WTC11 (cell line): ENCODE measurements at regions not wholly inside any gene's neighbourhood (a gene's known extent, or its start where the extent isn't known, plus 50 kb on each side); places are given as distances from the start of the nearest gene placed in this dataset.

Experiments used
- ATAC-seq: fragments of 200-7000 bp; cut with Tn5 transposase; 2 replicates; pipeline ENCODE4 v1.10.0; 2021; ENCODE audit warnings: mild to moderate bottlenecking, moderate library complexity
- CTCF ChIA-PET: fragments of 300-600 bp; sonication (Branson Sonifier 250); formaldehyde crosslinking; loops from one replicate; lab custom pipeline; 2021; ENCODE audit warnings: antibody characterized with exemption; lab: Charles Lee
- POLR2A ChIA-PET: fragments of 350-600 bp; sonication (Branson Sonifier 250); formaldehyde crosslinking; loops from one replicate; lab custom pipeline; 2021; ENCODE audit warnings: antibody characterized with exemption; lab: Charles Lee
- DNase-seq: peaks from one replicate; pipeline ENCODE4 v3.0.0; 2021; ENCODE audit warnings: low spot score
- H3K27ac Mint-ChIP-seq: 2 replicates; pipeline ENCODE4 v1.8.0; 2021; ENCODE audit warnings: mixed read lengths
- H3K27me3 Mint-ChIP-seq: 2 replicates; pipeline ENCODE4 v1.8.0; 2021; ENCODE audit warnings: low read depth, mild to moderate bottlenecking, moderate library complexity, mixed read lengths
- H3K36me3 Mint-ChIP-seq: 2 replicates; pipeline ENCODE4 v1.8.0; 2021; ENCODE audit warnings: mixed read lengths
- H3K4me1 Mint-ChIP-seq: 2 replicates; pipeline ENCODE4 v1.8.0; 2022; ENCODE audit warnings: mixed read lengths
- H3K4me3 Mint-ChIP-seq: 2 replicates; pipeline ENCODE4 v1.8.0; 2021; ENCODE audit warnings: mild to moderate bottlenecking, moderate library complexity, mixed read lengths
- H3K9me3 Mint-ChIP-seq: 2 replicates; pipeline ENCODE4 v1.8.0; 2021; ENCODE audit warnings: mixed read lengths
- ATF2 ChIP-seq: sonication (generic); formaldehyde crosslinking; IDR thresholded peaks from 2 replicates; pipeline ENCODE4 v1.8.1; 2022; ENCODE audit warnings: low read depth, missing genetic modification reagents, borderline replicate concordance
- ELF4 ChIP-seq: sonication (generic); formaldehyde crosslinking; IDR thresholded peaks from 2 replicates; pipeline ENCODE4 v1.8.1; 2022; ENCODE audit warnings: low read depth, mild to moderate bottlenecking, moderate library complexity, missing genetic modification reagents
- ERG ChIP-seq: fragments of 250-450 bp; sonication (Bioruptor Pico); IDR thresholded peaks from 2 replicates; pipeline ENCODE4 v1.8.0; 2021; ENCODE audit warnings: mild to moderate bottlenecking
- FOXP4 ChIP-seq: sonication (generic); formaldehyde crosslinking; IDR thresholded peaks from 2 replicates; pipeline ENCODE4 v1.8.0; 2022; ENCODE audit warnings: mild to moderate bottlenecking, missing genetic modification reagents
- HMGA2 ChIP-seq: fragments of 250-450 bp; sonication (Bioruptor Pico); IDR thresholded peaks from 2 replicates; pipeline ENCODE4 v1.4.0; 2021; ENCODE audit warnings: mild to moderate bottlenecking, moderate library complexity
- HMGXB4 ChIP-seq: sonication (generic); formaldehyde crosslinking; IDR thresholded peaks from 2 replicates; pipeline ENCODE4 v1.8.1; 2023; ENCODE audit warnings: mild to moderate bottlenecking, moderate library complexity, missing genetic modification reagents
- IRF2 ChIP-seq: sonication (generic); formaldehyde crosslinking; IDR thresholded peaks from 2 replicates; pipeline ENCODE4 v1.8.0; 2022; ENCODE audit warnings: low read depth, missing genetic modification reagents, borderline replicate concordance
- JUN ChIP-seq: sonication (generic); formaldehyde crosslinking; IDR thresholded peaks from 2 replicates; pipeline ENCODE4 v1.8.0; 2023; ENCODE audit warnings: mild to moderate bottlenecking, missing genetic modification reagents
- MAX ChIP-seq: sonication (generic); formaldehyde crosslinking; IDR thresholded peaks from 2 replicates; pipeline ENCODE4 v1.8.0; 2022; ENCODE audit warnings: mild to moderate bottlenecking, missing genetic modification reagents
- NFE2L1 ChIP-seq: sonication (generic); formaldehyde crosslinking; IDR thresholded peaks from 2 replicates; pipeline ENCODE4 v1.8.1; 2023; ENCODE audit warnings: missing genetic modification reagents
- NR3C1 ChIP-seq: sonication (generic); formaldehyde crosslinking; conservative IDR thresholded peaks from 2 replicates; pipeline ENCODE4 v1.8.1; 2023; ENCODE audit warnings: low read depth, mild to moderate bottlenecking, missing genetic modification reagents
- SP1 ChIP-seq: sonication (generic); formaldehyde crosslinking; conservative IDR thresholded peaks from 2 replicates; pipeline ENCODE4 v1.8.1; 2022; ENCODE audit warnings: missing genetic modification reagents
- USF1 ChIP-seq: sonication (generic); formaldehyde crosslinking; IDR thresholded peaks from 2 replicates; pipeline ENCODE4 v1.8.0; 2022; ENCODE audit warnings: mild to moderate bottlenecking, missing genetic modification reagents
- ZNF219 ChIP-seq: sonication (generic); formaldehyde crosslinking; IDR thresholded peaks from 2 replicates; pipeline ENCODE4 v1.8.0; 2023; ENCODE audit warnings: missing genetic modification reagents, mild to moderate bottlenecking, borderline replicate concordance

GRCh38 chr7:16098058-16098457, 323.3 kb downstream of the CRPPA start (continued):
- TF ChIP-seq ERG (CRISPR knock-in tag) = no peak
- no peak for TF ChIP-seq ZNF219
- no peak for TF ChIP-seq JUN (CRISPR knock-in tag)
- TF ChIP-seq SP1 (CRISPR knock-in tag) = no peak
- TF ChIP-seq ELF4 (CRISPR knock-in tag) = no peak
- no peak for TF ChIP-seq MAX (CRISPR knock-in tag)
- no peak for TF ChIP-seq HMGA2 (CRISPR knock-in tag)
- TF ChIP-seq, all 79 proteins: peak for 0

GRCh38 chr7:16095171-16095950, 326.0 kb downstream of the CRPPA start:
- H3K4me3 Mint-ChIP-seq = no peak overlapping the region
- DNase-seq (no peak), ATAC-seq (no peak)
- CTCF ChIA-PET = interaction anchor here (0.5 to 1.7 kb wide), 5 partner anchors 11 to 492 kb away, joined by 3 to 6 read pairs (median 3); no protein-coding TSS in a partner anchor
- POLR2A ChIA-PET = no interaction called here
- no peak overlapping the region for H3K27ac Mint-ChIP-seq
- no peaks in the 10 kb centered on the region for H3K9me3 Mint-ChIP-seq
- H3K4me1 Mint-ChIP-seq = peaks cover 20% of the 10 kb centered on the region
- H3K36me3 Mint-ChIP-seq = no peaks in the 10 kb centered on the region
- no peaks in the 10 kb centered on the region for H3K27me3 Mint-ChIP-seq
- no peak for TF ChIP-seq ATF2 (CRISPR knock-in tag)
- no peak for TF ChIP-seq HMGXB4 (CRISPR knock-in tag)

- POLR2A ChIA-PET = no interaction called here
- DNase-seq (no peak), ATAC-seq (no peak)
- Mint-ChIP-seq H3K36me3 (no peaks in the 10 kb centered on the region), H3K4me1 (peaks cover 17% of the 10 kb centered on the region), H3K27ac (no peak overlapping the region), H3K4me3 (no peak overlapping the region), H3K27me3 (no peaks in the 10 kb centered on the region), H3K9me3 (no peaks in the 10 kb centered on the region)
- CTCF ChIA-PET = interaction anchor here (1.7 kb wide), 1 partner anchor 17 kb away, joined by 6 read pairs; no protein-coding TSS in a partner anchor
- no peak for TF ChIP-seq USF1 (CRISPR knock-in tag)
These were observed 326.7 kb downstream of the CRPPA start for GRCh38 chr7:16094651-16095050.

GRCh38 chr7:16092711-16093110, 328.6 kb downstream of the CRPPA start:
- no peak overlapping the region for H3K27ac Mint-ChIP-seq
- TF ChIP-seq NR3C1 (CRISPR knock-in tag) (no peak), USF1 (CRISPR knock-in tag) (no peak), IRF2 (CRISPR knock-in tag) (no peak), FOXP4 (CRISPR knock-in tag) (no peak), NFE2L1 (CRISPR knock-in tag) (no peak)
- TF ChIP-seq, all 79 proteins: peak for 0
- H3K36me3 Mint-ChIP-seq = no peaks in the 10 kb centered on the region
- H3K4me3 Mint-ChIP-seq = no peak overlapping the region
- ATAC-seq (no peak), DNase-seq (no peak)
- POLR2A ChIA-PET = no interaction called here
- no peaks in the 10 kb centered on the region for H3K9me3 Mint-ChIP-seq
- CTCF ChIA-PET = no interaction called here
- peaks cover 9% of the 10 kb centered on the region for H3K4me1 Mint-ChIP-seq
- no peaks in the 10 kb centered on the region for H3K27me3 Mint-ChIP-seq
